ENCODE measurements at regions not wholly inside any gene's neighbourhood (a gene's known extent, or its start where the extent isn't known, plus 50 kb on each side); places are given as distances from the start of the nearest gene placed in this dataset.
"Not testable (repeated sequence)": the region's sequence is repeated elsewhere in the genome, so short reads cannot be mapped to it uniquely, and the experiment has no call there.

GRCh38 chr12:73136386-73136785 is 864.2 kb downstream of the TRHDE start:
- TF ChIP-seq CTCF (IDR thresholded peaks at IDR 0.05; ENCODE audit: low read depth, low read length), result no peak
- DNase-seq (ENCODE audit: extremely low read depth, low read depth), result no peak

GRCh38 chr12:73139642-73140041 is 867.5 kb downstream of the TRHDE start:
- DNase-seq (ENCODE audit: extremely low read depth, low read depth), result not testable (repeated sequence)

GRCh38 chr12:73158341-73158740 is 886.2 kb downstream of the TRHDE start:
- DNase-seq (ENCODE audit: extremely low read depth, low read depth), result no peak
- TF ChIP-seq CTCF (IDR thresholded peaks at IDR 0.05; ENCODE audit: low read depth, low read length), result no peak

- TF ChIP-seq CTCF (IDR thresholded peaks at IDR 0.05; ENCODE audit: low read depth, low read length), result no peak
- DNase-seq (ENCODE audit: extremely low read depth, low read depth), result no peak
Measured at GRCh38 chr12:73159954-73160353, 887.8 kb downstream of the TRHDE start.

GRCh38 chr12:73161970-73162369 is 889.8 kb downstream of the TRHDE start:
- DNase-seq (ENCODE audit: extremely low read depth, low read depth), result no peak
- TF ChIP-seq CTCF (IDR thresholded peaks at IDR 0.05; ENCODE audit: low read depth, low read length), result no peak

GRCh38 chr12:73180734-73181133 is 908.6 kb downstream of the TRHDE start:
- DNase-seq (ENCODE audit: extremely low read depth, low read depth), result no peak
- TF ChIP-seq CTCF (IDR thresholded peaks at IDR 0.05; ENCODE audit: low read depth, low read length), result no peak

- DNase-seq (ENCODE audit: extremely low read depth, low read depth), result no peak
- no peak for TF ChIP-seq CTCF (IDR thresholded peaks at IDR 0.05; ENCODE audit: low read depth, low read length)
Measured at GRCh38 chr12:73181244-73181643, 909.1 kb downstream of the TRHDE start.

- TF ChIP-seq CTCF (IDR thresholded peaks at IDR 0.05; ENCODE audit: low read depth, low read length), result no peak
- no peak for DNase-seq (ENCODE audit: extremely low read depth, low read depth)
Measured at GRCh38 chr12:73185403-73185802, 913.2 kb downstream of the TRHDE start.

All from AG09319 (cell line).